Ishikawa (cell line): ENCODE measurements at regions not wholly inside any gene's neighbourhood (a gene's known extent, or its start where the extent isn't known, plus 50 kb on each side); places are given as distances from the start of the nearest gene placed in this dataset.

Experiments
- CEBPB ChIP-seq: IDR thresholded peaks from 2 replicates; pipeline ENCODE4 v1.6.1; 2012
- CREB1 ChIP-seq: IDR thresholded peaks from 2 replicates; pipeline ENCODE4 v1.6.1; 2012; ENCODE audit warnings: low read depth
- EGR1 ChIP-seq: IDR thresholded peaks from 2 replicates; pipeline ENCODE4 v1.6.1; 2012
- EP300 ChIP-seq: IDR thresholded peaks from 2 replicates; pipeline ENCODE4 v1.6.1; 2012; ENCODE audit warnings: borderline replicate concordance
- FOXM1 ChIP-seq: IDR thresholded peaks from 2 replicates; pipeline ENCODE4 v1.6.1; 2012; ENCODE audit warnings: low read depth, borderline replicate concordance
- MAX ChIP-seq: IDR thresholded peaks from 2 replicates; pipeline ENCODE4 v1.6.1; 2012
- NFIC ChIP-seq: IDR thresholded peaks from 2 replicates; pipeline ENCODE4 v1.6.1; 2012
- RAD21 ChIP-seq: IDR thresholded peaks from 2 replicates; pipeline ENCODE4 v1.6.1; 2012; ENCODE audit warnings: low read depth
- REST ChIP-seq: IDR thresholded peaks from 2 replicates; pipeline ENCODE4 v1.6.1; 2012; ENCODE audit warnings: low read depth, mild to moderate bottlenecking
- TAF1 ChIP-seq: IDR thresholded peaks from 2 replicates; pipeline ENCODE4 v1.6.1; 2012; ENCODE audit warnings: low read depth, mild to moderate bottlenecking
- TCF12 ChIP-seq: IDR thresholded peaks from 2 replicates; pipeline ENCODE4 v1.6.1; 2012; ENCODE audit warnings: low read depth
- TEAD4 ChIP-seq: IDR thresholded peaks from 2 replicates; pipeline ENCODE4 v1.6.1; 2012
- USF1 ChIP-seq: IDR thresholded peaks from 2 replicates; pipeline ENCODE4 v1.6.1; 2012
- YY1 ChIP-seq: IDR thresholded peaks from 2 replicates; pipeline ENCODE4 v1.6.1; 2012; ENCODE audit warnings: low read depth
- ZBTB7A ChIP-seq: IDR thresholded peaks from 2 replicates; pipeline ENCODE4 v1.6.1; 2012; ENCODE audit warnings: low read depth

GRCh38 chr5:88029011-88029410 lies 239.6 kb downstream of the TMEM161B start:
- TF ChIP-seq REST (no peak), USF1 (no peak)

GRCh38 chr5:88021141-88021540 lies 247.5 kb downstream of the TMEM161B start:
- no peak for TF ChIP-seq TCF12
- TF ChIP-seq REST, result no peak
- TF ChIP-seq ZBTB7A, result no peak
- TF ChIP-seq USF1, result no peak
- TF ChIP-seq NFIC, result no peak
- TF ChIP-seq YY1, result no peak
- no peak for TF ChIP-seq EP300
- TF ChIP-seq MAX, result no peak
- no peak for TF ChIP-seq CREB1
- no peak for TF ChIP-seq TEAD4
- TF ChIP-seq FOXM1, result no peak
- TF ChIP-seq TAF1, result no peak
- TF ChIP-seq RAD21, result no peak
- TF ChIP-seq EGR1, result no peak
- no peak for TF ChIP-seq CEBPB

GRCh38 chr5:88000877-88001276 lies 267.8 kb downstream of the TMEM161B start:
- TF ChIP-seq FOXM1, result no peak
- TF ChIP-seq ZBTB7A, result no peak
- TF ChIP-seq NFIC, result no peak
- TF ChIP-seq USF1, result no peak

GRCh38 chr5:87997662-87998061 lies 271.0 kb downstream of the TMEM161B start:
- TF ChIP-seq EP300 (no peak), FOXM1 (no peak), CEBPB (no peak), EGR1 (no peak), USF1 (no peak), CREB1 (no peak), REST (no peak), RAD21 (no peak), MAX (no peak)

GRCh38 chr5:87966213-87966612 lies 302.4 kb downstream of the TMEM161B start:
- TF ChIP-seq USF1, result no peak
- TF ChIP-seq CREB1, result no peak
- no peak for TF ChIP-seq YY1
- no peak for TF ChIP-seq RAD21
